Esophagus squamous epithelium (tissue), 5 donors: ENCODE measurements at regions not wholly inside any gene's neighbourhood (a gene's known extent, or its start where the extent isn't known, plus 50 kb on each side); places are given as distances from the start of the nearest gene placed in this dataset.

Experiments used
- DNase-seq: peaks from one replicate; lab custom pipeline; 2025; lab: John Stamatoyannopoulos, UW
- H3K27ac ChIP-seq, 4 donors: fragments of 200-600 bp; sonication (generic); one replicate each; pipeline ENCODE4 v1.5.1; 2016 to 2019; ENCODE audit warnings: mild to moderate bottlenecking in 1 of 4
- H3K27me3 ChIP-seq, 4 donors: fragments of 200-600 bp; sonication (generic); 1 replicate in 3 of 4; 2 replicates in 1 of 4; pipeline versions ENCODE4 v1.5.1 to v1.6.0; 2017 to 2021; ENCODE audit warnings: antibody characterized with exemption in 1 of 4
- H3K36me3 ChIP-seq, 3 donors: fragments of 200-600 bp; sonication (generic); one replicate each; pipeline ENCODE4 v1.5.1; 2016 to 2019
- H3K4me1 ChIP-seq, 3 donors: fragments of 200-600 bp; sonication (generic); one replicate each; pipeline ENCODE4 v1.5.1; 2017 to 2019
- H3K4me3 ChIP-seq, 4 donors: fragments of 200-600 bp; sonication (generic); 1 replicate in 3 of 4; 2 replicates in 1 of 4; pipeline ENCODE4 v1.5.1; 2016 to 2019; ENCODE audit warnings: mild to moderate bottlenecking in 2 of 4, moderate library complexity in 1 of 4
- H3K9me3 ChIP-seq, 3 donors: fragments of 200-600 bp; sonication (generic); one replicate each; pipeline ENCODE4 v1.5.1; 2016 to 2019
- CTCF ChIP-seq, 6 experiments: fragments of 450-650 bp in 4 of 6; fragments of 200-600 bp in 2 of 6; sonication (generic) in 2 of 6; IDR thresholded peaks; one replicate each; pipeline ENCODE4 v1.5.1; 2016 to 2019; ENCODE audit warnings: antibody characterized with exemption in 6 of 6, mild to moderate bottlenecking in 4 of 6, moderate library complexity in 4 of 6
- POLR2A ChIP-seq, 4 donors: fragments of 450-650 bp; IDR thresholded peaks; one replicate each; pipeline ENCODE4 v1.6.1; 2017; ENCODE audit warnings: antibody characterized with exemption in 4 of 4, mild to moderate bottlenecking in 4 of 4, moderate library complexity in 3 of 4
- WGBS, 2 donors: methylation state at CpG; one replicate each; pipeline ENCODE4 v1.1.5; 2018; 5-methylcytosine and 5-hydroxymethylcytosine counted together
- intact Hi-C: fragments of 100-400 bp; cut with DNase I; formaldehyde crosslinking; loops from one replicate; pipeline ENCODE4 v1.15.0; 2022
- donor health status: DM: yes; HTN: yes; CAD: no.

- intact Hi-C loops = no loop called here
- no peak for DNase-seq
- TF ChIP-seq POLR2A (IDR thresholded peaks at IDR 0.05) (no peak), CTCF (IDR thresholded peaks at IDR 0.05) (no peak)
- no peak overlapping the region for H3K4me3 ChIP-seq
- 92 to 95% methylated on average over 7 to 8 of the region's 14 CpGs for WGBS, 2 donors
- H3K4me1 ChIP-seq = no peaks in the 10 kb centered on the region
- no peaks in the 10 kb centered on the region for H3K9me3 ChIP-seq
- no peaks in the 10 kb centered on the region for H3K36me3 ChIP-seq
- H3K27me3 ChIP-seq = peaks cover 0 to 11% (median 0%) of the 10 kb centered on the region in 4 donors
- no peak overlapping the region for H3K27ac ChIP-seq
These were observed 163.0 kb upstream of the KAZN start for GRCh38 chr1:14435368-14436023.

- Histone ChIP-seq H3K27ac (no peak overlapping the region), H3K9me3 (no peaks in the 10 kb centered on the region), H3K4me3 (no peak overlapping the region), H3K4me1 (peaks cover 0 to 7% (median 0%) of the 10 kb centered on the region in 3 donors), H3K36me3 (no peaks in the 10 kb centered on the region), H3K27me3 (peaks cover 0 to 19% (median 0%) of the 10 kb centered on the region in 4 donors)
- intact Hi-C loops = no loop called here
- TF ChIP-seq CTCF (IDR thresholded peaks at IDR 0.05) = no peak
- TF ChIP-seq POLR2A (IDR thresholded peaks at IDR 0.05) = no peak
- DNase-seq = no peak
- 61 to 67% methylated on average over 10 to 13 of the region's 13 CpGs for WGBS, 2 donors
These were observed 161.0 kb upstream of the KAZN start for GRCh38 chr1:14437417-14437918.

- Histone ChIP-seq H3K27ac (no peak overlapping the region), H3K36me3 (no peaks in the 10 kb centered on the region), H3K4me1 (peaks cover 0 to 7% (median 0%) of the 10 kb centered on the region in 3 donors), H3K9me3 (no peaks in the 10 kb centered on the region), H3K27me3 (peaks cover 0 to 23% (median 0%) of the 10 kb centered on the region in 4 donors), H3K4me3 (no peak overlapping the region)
- no peak for DNase-seq
- intact Hi-C loops = no loop called here
- TF ChIP-seq CTCF (IDR thresholded peaks at IDR 0.05) = no peak
- TF ChIP-seq POLR2A (IDR thresholded peaks at IDR 0.05) = no peak
- WGBS, 2 donors = 73 to 76% methylated on average over 6 of the region's 6 CpGs
These were observed 160.2 kb upstream of the KAZN start for GRCh38 chr1:14438127-14438769.

GRCh38 chr1:14439015-14439414 is 159.5 kb upstream of the KAZN start:
- intact Hi-C loops = no loop called here
- no peaks in the 10 kb centered on the region for H3K9me3 ChIP-seq
- 58 to 77% methylated on average over 1 of the region's 1 CpG for WGBS, 2 donors
- no peak for DNase-seq
- peaks cover 0 to 7% (median 0%) of the 10 kb centered on the region in 3 donors for H3K4me1 ChIP-seq
- peaks cover 0 to 23% (median 0%) of the 10 kb centered on the region in 4 donors for H3K27me3 ChIP-seq
- no peak overlapping the region for H3K4me3 ChIP-seq
- no peak overlapping the region for H3K27ac ChIP-seq
- no peak for TF ChIP-seq CTCF (IDR thresholded peaks at IDR 0.05)
- no peak for TF ChIP-seq POLR2A (IDR thresholded peaks at IDR 0.05)
- H3K36me3 ChIP-seq = no peaks in the 10 kb centered on the region

- 89 to 95% methylated on average over 9 of the region's 9 CpGs for WGBS, 2 donors
- DNase-seq = no peak
These were observed 158.3 kb upstream of the KAZN start for GRCh38 chr1:14440166-14440565.

More at GRCh38 chr1:14440166-14440565, 158.3 kb upstream of the KAZN start:
- intact Hi-C loops = no loop called here
- Histone ChIP-seq H3K27ac (no peak overlapping the region), H3K27me3 (peaks cover 0 to 27% (median 0%) of the 10 kb centered on the region in 4 donors), H3K9me3 (no peaks in the 10 kb centered on the region), H3K4me1 (peaks cover 0 to 7% (median 0%) of the 10 kb centered on the region in 3 donors), H3K36me3 (no peaks in the 10 kb centered on the region), H3K4me3 (no peak overlapping the region)
- TF ChIP-seq CTCF (IDR thresholded peaks at IDR 0.05) (no peak), POLR2A (IDR thresholded peaks at IDR 0.05) (no peak)
